ENCODE measurements at regions not wholly inside any gene's neighbourhood (a gene's known extent, or its start where the extent isn't known, plus 50 kb on each side); places are given as distances from the start of the nearest gene placed in this dataset.

DNA sequence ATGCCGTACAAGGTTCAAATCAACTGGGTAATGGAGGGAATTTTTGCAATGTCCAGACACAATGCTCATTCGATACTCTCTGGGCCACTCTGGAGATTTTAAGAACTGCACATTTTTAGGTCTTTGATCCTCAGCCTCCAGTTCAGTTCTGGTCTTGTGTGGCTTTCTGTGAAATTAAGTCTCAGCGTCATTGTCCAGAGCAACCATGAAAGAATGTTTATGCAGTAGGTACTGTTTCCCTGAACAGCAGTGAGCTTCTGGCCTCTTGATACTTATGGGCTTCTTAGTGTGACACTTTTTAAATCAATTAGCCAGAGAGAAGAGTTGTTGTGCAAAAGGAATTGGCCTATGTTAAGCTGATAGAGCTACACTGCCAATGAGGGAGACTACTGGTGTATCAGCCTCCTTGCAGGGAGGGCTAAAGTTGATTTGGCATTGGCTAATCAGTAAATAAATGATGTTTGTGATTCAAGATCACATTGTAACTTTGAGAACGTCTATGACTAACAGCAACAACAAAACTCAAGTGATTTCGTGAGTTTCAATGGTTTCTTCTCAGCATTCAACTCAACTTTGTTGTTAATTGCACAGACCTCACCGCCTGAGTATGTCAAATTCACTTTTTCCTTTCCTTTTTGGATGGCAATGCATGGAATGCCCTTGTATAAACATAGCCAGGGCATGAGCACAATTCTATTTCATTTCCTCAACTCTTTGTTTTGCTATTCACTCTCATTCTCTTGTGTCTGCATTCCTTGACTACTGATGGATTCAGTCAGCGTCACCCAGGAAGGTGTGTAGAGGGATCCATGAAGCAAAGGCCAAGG lies 85.1 kb downstream of the GJA1 start:
- no peaks in the 10 kb centered on the region for H3K9me3 ChIP-seq (ENCODE audit: low read length)
- no peaks in the 10 kb centered on the region for H3K36me3 ChIP-seq (ENCODE audit: insufficient read depth, low read length)
- no peaks in the 10 kb centered on the region for H3K79me2 ChIP-seq (replicated peaks; ENCODE audit: insufficient read depth, low read length)
- no peaks in the 10 kb centered on the region for H3K9me2 ChIP-seq (ENCODE audit: insufficient read depth, low read length)
- no peak overlapping the region for H3K4me3 ChIP-seq (ENCODE audit: low read length)
- H2AFZ ChIP-seq (ENCODE audit: low read depth, low read length): no peak overlapping the region
- no peaks in the 10 kb centered on the region for H3F3A ChIP-seq (ENCODE audit: insufficient read depth, low read length, poor library complexity, severe bottlenecking)
- no peaks in the 10 kb centered on the region for H4K20me1 ChIP-seq (ENCODE audit: insufficient read depth)
- TF ChIP-seq REST (IDR thresholded peaks at IDR 0.05; ENCODE audit: borderline replicate concordance): no peak
- no peak for TF ChIP-seq CTCF (IDR thresholded peaks at IDR 0.05; ENCODE audit: poor library complexity, severe bottlenecking)
- no peak for TF ChIP-seq POLR2AphosphoS5 (IDR thresholded peaks at IDR 0.05)
- TF ChIP-seq TAF1 (IDR thresholded peaks at IDR 0.05; ENCODE audit: low read depth): no peak
- TF ChIP-seq SMC3 (conservative IDR thresholded peaks at IDR 0.05; ENCODE audit: poor library complexity): no peak
- TF ChIP-seq EZH2 (IDR thresholded peaks at IDR 0.05; ENCODE audit: borderline replicate concordance, insufficient read depth, low read length, poor library complexity, severe bottlenecking): no peak
- TF ChIP-seq EP300 (conservative IDR thresholded peaks at IDR 0.05; ENCODE audit: poor library complexity, severe bottlenecking): no peak
- TF ChIP-seq MXI1 (conservative IDR thresholded peaks at IDR 0.05; ENCODE audit: poor library complexity, severe bottlenecking): no peak
- TF ChIP-seq RAD21 (conservative IDR thresholded peaks at IDR 0.05): no peak
- no peak overlapping the region for H3K9ac ChIP-seq (ENCODE audit: low read length)
- no peaks in the 10 kb centered on the region for H3K27me3 ChIP-seq (ENCODE audit: insufficient read depth, low read depth, low read length)
- H3K27ac ChIP-seq (ENCODE audit: low read length): no peak overlapping the region
- no peak overlapping the region for H3K4me2 ChIP-seq (ENCODE audit: low read length)

- Histone ChIP-seq H3K4me2 (ENCODE audit: low read length) (no peak overlapping the region), H2AFZ (ENCODE audit: low read depth, low read length) (no peak overlapping the region), H3K36me3 (ENCODE audit: insufficient read depth, low read length) (no peaks in the 10 kb centered on the region), H3K4me3 (ENCODE audit: low read length) (no peak overlapping the region), H3K27ac (ENCODE audit: low read length) (no peak overlapping the region), H3K79me2 (replicated peaks; ENCODE audit: insufficient read depth, low read length) (no peaks in the 10 kb centered on the region), H3K27me3 (ENCODE audit: insufficient read depth, low read depth, low read length) (no peaks in the 10 kb centered on the region), H3F3A (ENCODE audit: insufficient read depth, low read length, poor library complexity, severe bottlenecking) (no peaks in the 10 kb centered on the region), H3K9me2 (ENCODE audit: insufficient read depth, low read length) (no peaks in the 10 kb centered on the region), H4K20me1 (ENCODE audit: insufficient read depth) (no peaks in the 10 kb centered on the region), H3K9ac (ENCODE audit: low read length) (no peak overlapping the region), H3K9me3 (ENCODE audit: low read length) (no peaks in the 10 kb centered on the region)
- TF ChIP-seq CTCF (IDR thresholded peaks at IDR 0.05; ENCODE audit: poor library complexity, severe bottlenecking) (no peak), RAD21 (conservative IDR thresholded peaks at IDR 0.05) (no peak), EZH2 (IDR thresholded peaks at IDR 0.05; ENCODE audit: borderline replicate concordance, insufficient read depth, low read length, poor library complexity, severe bottlenecking) (no peak), EP300 (conservative IDR thresholded peaks at IDR 0.05; ENCODE audit: poor library complexity, severe bottlenecking) (no peak), MXI1 (conservative IDR thresholded peaks at IDR 0.05; ENCODE audit: poor library complexity, severe bottlenecking) (no peak), SMC3 (conservative IDR thresholded peaks at IDR 0.05; ENCODE audit: poor library complexity) (no peak), REST (IDR thresholded peaks at IDR 0.05; ENCODE audit: borderline replicate concordance) (no peak), TAF1 (IDR thresholded peaks at IDR 0.05; ENCODE audit: low read depth) (no peak), POLR2AphosphoS5 (IDR thresholded peaks at IDR 0.05) (no peak)
Measured at GRCh38 chr6:121521164-121521555, 85.7 kb downstream of the GJA1 start.
